NCI-H2227 (cell line): ENCODE measurements at regions not wholly inside any gene's neighbourhood (a gene's known extent, or its start where the extent isn't known, plus 50 kb on each side); places are given as distances from the start of the nearest gene placed in this dataset.

Source experiments
- DNase-seq: peaks from one replicate; lab custom pipeline; 2025; ENCODE audit not compliant: unreplicated experiment; lab: John Stamatoyannopoulos, UW

- no peak for DNase-seq
These were observed 164.3 kb upstream of the MLN start for GRCh38 chr6:33967966-33968724.

- DNase-seq: no peak
These were observed 163.5 kb upstream of the MLN start for GRCh38 chr6:33967265-33967767.

GRCh38 chr6:33966536-33966935, 162.7 kb upstream of the MLN start:
- DNase-seq: no peak

GRCh38 chr6:33965766-33966165, 162.0 kb upstream of the MLN start:
- no peak for DNase-seq

GRCh38 chr6:33964387-33964786, 160.6 kb upstream of the MLN start:
- no peak for DNase-seq

GRCh38 chr6:33963136-33963750, 159.4 kb upstream of the MLN start:
- no peak for DNase-seq

- no peak for DNase-seq
These were observed 158.6 kb upstream of the MLN start for GRCh38 chr6:33962246-33963027.

- no peak for DNase-seq
These were observed 157.9 kb upstream of the MLN start for GRCh38 chr6:33961691-33962090.

- DNase-seq: no peak
These were observed 156.8 kb upstream of the MLN start for GRCh38 chr6:33960345-33961313.

- DNase-seq: no peak
These were observed 156.0 kb upstream of the MLN start for GRCh38 chr6:33959661-33960344.

GRCh38 chr6:33959329-33959651, 155.5 kb upstream of the MLN start:
- DNase-seq: no peak

- DNase-seq: peak; percentile 19
These were observed 154.9 kb upstream of the MLN start for GRCh38 chr6:33958526-33959328.

- no peak for DNase-seq
These were observed 154.2 kb upstream of the MLN start for GRCh38 chr6:33957892-33958525.

GRCh38 chr6:33957131-33957891, 153.5 kb upstream of the MLN start:
- DNase-seq: no peak

GRCh38 chr6:33956206-33956605, 152.4 kb upstream of the MLN start:
- no peak for DNase-seq

GRCh38 chr6:33955566-33955965, 151.8 kb upstream of the MLN start:
- no peak for DNase-seq

- no peak for DNase-seq
These were observed 150.7 kb upstream of the MLN start for GRCh38 chr6:33954453-33954852.

GRCh38 chr6:33953171-33953570, 149.4 kb upstream of the MLN start:
- no peak for DNase-seq
